OCI-LY7 (cell line): ENCODE measurements at regions not wholly inside any gene's neighbourhood (a gene's known extent, or its start where the extent isn't known, plus 50 kb on each side); places are given as distances from the start of the nearest gene placed in this dataset.
"Not testable (repeated sequence)": the region's sequence is repeated elsewhere in the genome, so short reads cannot be mapped to it uniquely, and the experiment has no call there.

Experiments
- BruUV-seq: library from RNA; stranded (reverse); fragments of 400-500 nt; replicated peaks from 2 replicates; lab custom pipeline; 2021; lab: Mats Ljungman, UMichigan
- CTCF ChIA-PET: fragments of 300-600 bp; sonication (Branson Sonifier 250); formaldehyde crosslinking; loops from one replicate; lab custom pipeline; 2022; ENCODE audit warnings: antibody characterized with exemption; ENCODE audit not compliant: unreplicated experiment; lab: Charles Lee
- POLR2A ChIA-PET: fragments of 300-600 bp; sonication (Branson Sonifier 250); formaldehyde crosslinking; loops from one replicate; lab custom pipeline; 2022; ENCODE audit warnings: antibody characterized with exemption; lab: Charles Lee
- DNase-seq: peaks from one replicate; pipeline ENCODE4 v3.0.0-alpha.2; 2015; ENCODE audit warnings: low spot score
- H2AFZ ChIP-seq: fragments of 200-600 bp; sonication (generic), shearing (Covaris generic); 2 replicates; pipeline ENCODE4 v1.6.1; 2014; ENCODE audit warnings: mild to moderate bottlenecking, antibody characterized with exemption, low read length, moderate library complexity
- H3K27ac ChIP-seq: fragments of 200-600 bp; sonication (generic); 2 replicates; pipeline ENCODE4 v1.5.1; 2014; ENCODE audit warnings: mixed run types, low read depth, mild to moderate bottlenecking, moderate library complexity, low read length, inconsistent platforms; ENCODE audit not compliant: poor library complexity, severe bottlenecking
- H3K36me3 ChIP-seq: fragments of 200-600 bp; sonication (generic); 2 replicates; pipeline ENCODE4 v1.6.1; 2014; ENCODE audit warnings: mild to moderate bottlenecking, antibody characterized with exemption, low read length, moderate library complexity, mixed read lengths; ENCODE audit not compliant: insufficient read depth
- H3K4me1 ChIP-seq: fragments of 200-600 bp; sonication (generic); 2 replicates; pipeline ENCODE4 v1.5.1; 2014; ENCODE audit warnings: mild to moderate bottlenecking, low read length; ENCODE audit not compliant: insufficient read depth, poor library complexity, severe bottlenecking
- H3K4me2 ChIP-seq: fragments of 200-600 bp; sonication (generic); 2 replicates; pipeline ENCODE4 v1.6.1; 2014; ENCODE audit warnings: mild to moderate bottlenecking, low read length
- H3K4me3 ChIP-seq: fragments of 200-600 bp; sonication (generic); 2 replicates; pipeline ENCODE4 v1.5.1; 2014; ENCODE audit warnings: mild to moderate bottlenecking, low read depth, low read length; ENCODE audit not compliant: poor library complexity, severe bottlenecking
- H3K79me2 ChIP-seq: fragments of 200-600 bp; sonication (generic); 2 replicates; pipeline ENCODE4 v1.6.1; 2016; ENCODE audit warnings: low read depth, mild to moderate bottlenecking, low read length, moderate library complexity, mixed read lengths; ENCODE audit not compliant: insufficient read depth
- H3K9me2 ChIP-seq: fragments of 200-600 bp; sonication (generic); 2 replicates; pipeline ENCODE4 v1.6.1; 2016; ENCODE audit warnings: mild to moderate bottlenecking, low read length, mixed read lengths; ENCODE audit not compliant: insufficient read depth
- H3K9me3 ChIP-seq: fragments of 200-600 bp; sonication (generic); 2 replicates; pipeline ENCODE4 v1.6.1; 2014; ENCODE audit warnings: mild to moderate bottlenecking, mixed run types, low read length, mixed read lengths
- H4K20me1 ChIP-seq: fragments of 200-600 bp; sonication (generic); 2 replicates; pipeline ENCODE4 v1.6.1; 2014; ENCODE audit warnings: mild to moderate bottlenecking, antibody characterized with exemption, low read length, moderate library complexity, mixed read lengths; ENCODE audit not compliant: insufficient read depth
- CTCF ChIP-seq: fragments of 200-600 bp; sonication (generic); conservative IDR thresholded peaks from 2 replicates; pipeline ENCODE4 v1.5.1; 2014; ENCODE audit warnings: mild to moderate bottlenecking, antibody characterized with exemption, low read length, moderate library complexity, mixed read lengths
- EZH2phosphoT487 ChIP-seq: fragments of 200-600 bp; sonication (generic); IDR thresholded peaks from 2 replicates; pipeline ENCODE4 v1.6.1; 2018; ENCODE audit warnings: low read depth, borderline replicate concordance, mild to moderate bottlenecking, mixed run types, antibody characterized with exemption, low read length, moderate library complexity, mixed read lengths
- intact Hi-C: fragments of 100-400 bp; cut with micrococcal nuclease; formaldehyde crosslinking; loops from one replicate; pipeline ENCODE4 v1.10.0; 2022; ENCODE audit not compliant: unreplicated experiment

DNA sequence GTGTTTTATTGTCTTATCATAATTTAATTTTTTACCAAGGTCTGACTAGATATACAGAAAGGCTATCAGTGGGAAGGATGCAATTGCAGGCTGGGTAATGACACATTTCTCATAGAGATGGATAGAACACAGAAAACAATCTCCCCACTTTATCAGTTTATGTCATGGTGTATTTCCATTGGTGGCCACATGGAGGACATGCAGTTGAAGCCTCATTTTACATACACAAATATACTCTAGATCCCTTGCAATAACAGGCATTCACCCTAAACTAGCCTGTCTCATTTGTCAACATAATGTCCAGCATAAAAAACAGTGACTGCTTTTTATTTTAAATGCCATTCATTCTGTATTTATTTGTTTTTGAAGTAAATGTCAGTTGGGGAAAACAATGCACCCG is 526.3 kb downstream of the GABRG2 start:
- no peak overlapping the region for H3K4me3 ChIP-seq
- ChIA-PET POLR2A (no interaction called here), CTCF (no interaction called here)
- no peaks in the 10 kb centered on the region for H4K20me1 ChIP-seq
- TF ChIP-seq CTCF (peak; percentile 68), EZH2phosphoT487 (no peak)
- no peak overlapping the region for H3K4me2 ChIP-seq
- no peaks in the 10 kb centered on the region for H3K36me3 ChIP-seq
- intact Hi-C loops = no loop called here
- H2AFZ ChIP-seq = no peak overlapping the region
- no peaks in the 10 kb centered on the region for H3K79me2 ChIP-seq
- H3K9me3 ChIP-seq = no peaks in the 10 kb centered on the region
- BruUV-seq = no TSS peak
- H3K27ac ChIP-seq = no peak overlapping the region
- H3K4me1 ChIP-seq = no peaks in the 10 kb centered on the region
- DNase-seq = peak; percentile 1
- H3K9me2 ChIP-seq = no peaks in the 10 kb centered on the region

DNA sequence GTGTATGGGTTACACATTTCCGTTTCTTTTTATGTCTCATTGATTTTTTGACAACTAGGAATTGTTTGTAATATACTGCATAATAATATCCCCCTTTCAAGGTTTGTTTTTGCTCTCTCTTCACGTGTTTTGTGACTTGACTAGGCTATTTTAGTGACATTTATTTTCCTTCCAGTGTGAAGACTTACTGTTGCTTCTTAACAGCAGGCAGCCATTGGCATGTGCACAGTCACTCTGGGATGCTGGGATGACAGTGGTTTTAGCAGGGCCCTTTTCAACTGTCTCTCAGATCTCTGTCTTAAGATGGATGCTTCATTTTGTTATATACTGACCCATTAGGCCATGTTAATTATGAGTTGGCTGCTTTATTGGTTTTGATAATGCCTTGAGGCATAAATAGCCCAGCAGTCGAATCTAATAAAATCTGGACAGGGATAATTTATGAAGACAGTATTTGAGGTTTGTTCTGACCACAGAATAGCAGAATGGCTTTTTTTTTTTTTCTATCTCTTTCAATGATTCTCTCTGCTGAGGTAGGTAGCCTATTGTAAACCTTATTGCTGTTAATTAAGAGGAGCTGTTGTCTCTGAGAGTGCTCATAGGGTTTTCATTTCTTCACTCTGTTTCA is 536.0 kb downstream of the GABRG2 start:
- intact Hi-C loops = no loop called here
- Histone ChIP-seq H3K9me2 (no peaks in the 10 kb centered on the region), H3K4me3 (no peak overlapping the region), H3K9me3 (0 out of 2 replicates have a peak, but pooled peaks cover 4% of the 10 kb centered on the region), H3K4me1 (no peaks in the 10 kb centered on the region), H3K36me3 (no peaks in the 10 kb centered on the region), H3K79me2 (no peaks in the 10 kb centered on the region), H3K4me2 (no peak overlapping the region), H3K27ac (no peak overlapping the region), H2AFZ (no peak overlapping the region), H4K20me1 (no peaks in the 10 kb centered on the region)
- no peak for TF ChIP-seq CTCF
- TF ChIP-seq EZH2phosphoT487 = no peak
- CTCF ChIA-PET = no interaction called here
- no TSS peak for BruUV-seq
- DNase-seq = no peak
- POLR2A ChIA-PET = interaction anchor here (0.6 kb wide), 1 partner anchor 198 kb away, joined by 4 read pairs; no protein-coding TSS in a partner anchor

DNA sequence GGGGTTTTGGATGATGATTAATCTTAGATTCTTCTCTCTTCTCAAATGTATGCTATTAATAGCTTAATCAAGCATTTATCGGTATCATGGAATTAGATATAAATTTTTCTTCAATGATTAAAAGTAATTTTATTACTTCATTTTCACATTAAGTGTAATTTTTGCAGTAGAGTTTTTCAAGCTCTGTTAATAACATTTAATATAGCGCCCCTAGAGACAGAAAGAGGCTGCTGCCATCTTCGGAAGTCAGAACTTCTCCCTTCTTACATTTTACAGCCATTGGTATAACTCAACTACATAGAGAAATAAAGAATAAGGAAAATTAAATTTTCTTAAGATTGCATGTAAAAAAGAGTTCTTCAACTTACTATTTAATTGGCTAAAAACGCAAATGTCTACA is 540.3 kb downstream of the GABRG2 start:
- no peak for DNase-seq
- ChIA-PET CTCF (no interaction called here), POLR2A (interaction anchor here (0.7 kb wide), 1 partner anchor 1203 kb away, joined by 4 read pairs; no protein-coding TSS in a partner anchor)
- Histone ChIP-seq H3K9me3 (no peaks in the 10 kb centered on the region), H3K27ac (no peak overlapping the region), H4K20me1 (no peaks in the 10 kb centered on the region), H3K4me1 (no peaks in the 10 kb centered on the region), H3K9me2 (no peaks in the 10 kb centered on the region), H3K4me3 (no peak overlapping the region), H3K36me3 (no peaks in the 10 kb centered on the region), H3K79me2 (no peaks in the 10 kb centered on the region), H2AFZ (no peak overlapping the region), H3K4me2 (no peak overlapping the region)
- no TSS peak for BruUV-seq
- intact Hi-C loops = no loop called here
- TF ChIP-seq EZH2phosphoT487 = no peak
- TF ChIP-seq CTCF = peak; percentile 80

- CTCF ChIA-PET, intact Hi-C loops, BruUV-seq, H2AFZ ChIP-seq, DNase-seq, H3K9me2 ChIP-seq, H3K4me3 ChIP-seq, H3K36me3 ChIP-seq, H3K79me2 ChIP-seq, H3K27ac ChIP-seq, H3K9me3 ChIP-seq, H4K20me1 ChIP-seq, H3K4me2 ChIP-seq, H3K4me1 ChIP-seq: not testable (repeated sequence)
- POLR2A ChIA-PET = interaction anchor here (0.5 to 1.1 kb wide), 5 partner anchors 17 to 734 kb away, joined by 3 to 4 read pairs (median 4); no protein-coding TSS in a partner anchor
These were observed 554.2 kb downstream of the GABRG2 start for GRCh38 chr5:162621726-162622263.
